K562 (cell line): ENCODE measurements at regions not wholly inside any gene's neighbourhood (a gene's known extent, or its start where the extent isn't known, plus 50 kb on each side); places are given as distances from the start of the nearest gene placed in this dataset.
"Not testable (repeated sequence)": the region's sequence is repeated elsewhere in the genome, so short reads cannot be mapped to it uniquely, and the experiment has no call there.

Source experiments
- ATAC-seq: fragments of 200-7000 bp; cut with Tn5 transposase; 3 replicates; pipeline ENCODE4 v1.9.1; 2020; ENCODE audit warnings: moderate library complexity
- BruUV-seq: library from RNA; stranded (reverse); fragments of 400-500 nt; replicated peaks from 2 replicates; lab custom pipeline; 2021; lab: Mats Ljungman, UMichigan
- CTCF ChIA-PET: fragments of 300-600 bp; formaldehyde crosslinking; extraction: SDS; loops from one replicate; lab custom pipeline; 2021; ENCODE audit warnings: low intra/inter-chr PET ratio; lab: Yijun Ruan, JAX
- POLR2A ChIA-PET: fragments of 300-600, 350-650 bp; sonication (Branson Sonifier 250); formaldehyde crosslinking; extraction: SDS; loops from one replicate; lab custom pipeline; 2021; ENCODE audit warnings: antibody characterized with exemption, inconsistent platforms; lab: Yijun Ruan, JAX
- DNase-seq, 4 experiments: peaks; one replicate each; pipeline versions ENCODE4 v3.0.0 to v3.0.0-alpha.2; 2011 to 2018; ENCODE audit warnings: low spot score in 3 of 4, mixed read lengths in 3 of 4; ENCODE audit errors: extremely low read depth in 1 of 4
- FAIRE-seq: peaks from 2 replicates; lab custom pipeline; 2011; peaks lifted over from hg19 to GRCh38; lab: Jason Lieb, UNC
- H2AFZ ChIP-seq: 2 replicates; pipeline ENCODE4 v1.6.0; 2011; ENCODE audit warnings: low read depth, low read length, control low read depth, inconsistent platforms
- H3K27ac ChIP-seq: fragments of 200-600 bp; 3 replicates; pipeline ENCODE4 v1.8.0; 2011; ENCODE audit warnings: low read depth, mild to moderate bottlenecking, control low read depth, inconsistent platforms, low read length, moderate library complexity, mixed read lengths; ENCODE audit errors: extremely low read depth
- H3K27me3 ChIP-seq, 2 experiments: fragments of 300-600 bp in 1 of 2; 2 replicates in 1 of 2; 3 replicates in 1 of 2; pipeline versions ENCODE4 v1.6.0 to v1.8.0; 2011; ENCODE audit warnings: inconsistent platforms in 2 of 2, low read length in 2 of 2, mild to moderate bottlenecking in 1 of 2, mixed read lengths in 1 of 2, moderate library complexity in 1 of 2; ENCODE audit not compliant: control insufficient read depth in 2 of 2, insufficient read depth in 2 of 2
- H3K36me3 ChIP-seq: fragments of 300-600 bp; 3 replicates; pipeline ENCODE4 v1.8.0; 2011; ENCODE audit warnings: mild to moderate bottlenecking, low read length, inconsistent platforms; ENCODE audit not compliant: control insufficient read depth, insufficient read depth
- H3K4me1 ChIP-seq, 2 experiments: fragments of 200-600 bp in 1 of 2; replicated peaks in 1 of 2; 2 replicates in 1 of 2; 3 replicates in 1 of 2; pipeline versions ENCODE4 v1.5.1 to v1.8.0; 2011; ENCODE audit warnings: inconsistent platforms in 2 of 2, low read length in 2 of 2, mild to moderate bottlenecking in 1 of 2, mixed read lengths in 1 of 2, moderate library complexity in 1 of 2; ENCODE audit not compliant: control insufficient read depth in 2 of 2, insufficient read depth in 2 of 2
- H3K4me2 ChIP-seq: 2 replicates; pipeline ENCODE4 v1.6.1; 2011; ENCODE audit warnings: low read length, control low read depth, inconsistent platforms, mixed read lengths; ENCODE audit not compliant: insufficient read depth
- H3K4me3 ChIP-seq: fragments of 200-600 bp; sonication (generic), shearing (Covaris generic); 2 replicates; pipeline ENCODE4 v1.5.1; 2016; ENCODE audit warnings: control low read depth, inconsistent platforms
- H3K79me2 ChIP-seq: fragments of 200-600 bp; 3 replicates; pipeline ENCODE4 v1.8.0; 2011; ENCODE audit warnings: low read length, inconsistent platforms; ENCODE audit not compliant: control insufficient read depth, insufficient read depth
- H3K9ac ChIP-seq, 2 experiments: 2 replicates each; pipeline versions ENCODE4 v1.6.0 to v1.6.1; 2011; ENCODE audit warnings: low read depth in 2 of 2, low read length in 2 of 2, control low read depth in 1 of 2, inconsistent platforms in 1 of 2, mild to moderate bottlenecking in 1 of 2, mixed read lengths in 1 of 2; ENCODE audit not compliant: insufficient read depth in 1 of 2
- H3K9me1 ChIP-seq: one replicate; pipeline ENCODE4 v1.6.0; 2011; ENCODE audit warnings: inconsistent platforms, mild to moderate bottlenecking, low read length, moderate library complexity; ENCODE audit not compliant: control insufficient read depth, insufficient read depth
- H3K9me3 ChIP-seq: replicated peaks from 2 replicates; pipeline ENCODE4 v1.5.1; 2011; ENCODE audit warnings: low read depth, low read length, inconsistent platforms; ENCODE audit not compliant: control insufficient read depth, insufficient read depth
- H4K20me1 ChIP-seq: replicated peaks from 2 replicates; pipeline ENCODE4 v1.6.1; 2011; ENCODE audit warnings: low read length, inconsistent platforms, mixed read lengths; ENCODE audit not compliant: control insufficient read depth, insufficient read depth
- ZNF347 ChIP-seq: fragments of 450-650 bp; formaldehyde crosslinking; IDR thresholded peaks from 2 replicates; pipeline ENCODE4 v1.4.0; 2020; ENCODE audit warnings: low read depth, mild to moderate bottlenecking, moderate library complexity
- WGBS: fragments of 100-300 bp; shearing (Covaris generic); methylation state at CpG from one replicate; pipeline ENCODE4 v1.1.6; 2016; ENCODE audit warnings: low coverage, mixed read lengths; ENCODE audit not compliant: insufficient coverage; ENCODE audit errors: missing lambda C conversion rate; 5-methylcytosine and 5-hydroxymethylcytosine counted together
- in situ Hi-C: fragments of 300-500 bp; cut with MboI; formaldehyde crosslinking; loops from 4 replicates; pipeline ENCODE4 v1.15.0; 2018; ENCODE audit warnings: inconsistent platforms, mixed read lengths
- intact Hi-C: fragments of 100-400 bp; cut with micrococcal nuclease; formaldehyde crosslinking; loops from 2 replicates; pipeline ENCODE4 v1.14.2; 2022

- ChIA-PET POLR2A (interaction anchor here (0.6 kb wide), 1 partner anchor 36 kb away, joined by 3 read pairs; no protein-coding TSS in a partner anchor), CTCF (no interaction called here)
- Histone ChIP-seq H3K27me3 (no peaks in the 10 kb centered on the region), H3K9me1 (no peaks in the 10 kb centered on the region), H2AFZ (no peak overlapping the region), H3K36me3 (no peaks in the 10 kb centered on the region), H3K79me2 (no peaks in the 10 kb centered on the region), H3K9me3 (no peaks in the 10 kb centered on the region), H3K4me1 (peaks cover 4 to 19% of the 10 kb centered on the region in 2 experiments; a peak in 4 of 5 replicates), H4K20me1 (no peaks in the 10 kb centered on the region), H3K27ac (no peak overlapping the region), H3K4me3 (no peak overlapping the region), H3K4me2 (no peak overlapping the region), H3K9ac (no peak overlapping the region)
- FAIRE-seq (no peak), ATAC-seq (no peak), DNase-seq (no peak)
- in situ Hi-C loops (no loop called here), intact Hi-C loops (no loop called here)
- 71% methylated on average over 7 of the region's 9 CpGs for WGBS
- no TSS peak for BruUV-seq
- no peak for TF ChIP-seq ZNF347 (CRISPR knock-in tag)
Measured at GRCh38 chr17:78294356-78294755, 62.9 kb downstream of the TMEM235 start.

GRCh38 chr17:78293151-78293550 lies 61.7 kb downstream of the TMEM235 start:
- CTCF ChIA-PET, H3K27ac ChIP-seq, H4K20me1 ChIP-seq, BruUV-seq, intact Hi-C loops, H3K36me3 ChIP-seq, H2AFZ ChIP-seq, H3K9me3 ChIP-seq, H3K9ac ChIP-seq, H3K27me3 ChIP-seq, DNase-seq, FAIRE-seq, in situ Hi-C loops, H3K9me1 ChIP-seq, H3K79me2 ChIP-seq, ATAC-seq, H3K4me2 ChIP-seq, H3K4me3 ChIP-seq: not testable (repeated sequence)
- WGBS: 72% methylated on average over 4 of the region's 6 CpGs
- peaks cover 4 to 20% of the 10 kb centered on the region in 2 experiments; a peak in 4 of 5 replicates for H3K4me1 ChIP-seq
- POLR2A ChIA-PET: interaction anchor here (0.5 to 1.2 kb wide), 3 partner anchors 19 to 62 kb away, joined by 3 to 5 read pairs (median 4); no protein-coding TSS in a partner anchor
